SK-N-SH (cell line): ENCODE measurements at regions not wholly inside any gene's neighbourhood (a gene's known extent, or its start where the extent isn't known, plus 50 kb on each side); places are given as distances from the start of the nearest gene placed in this dataset.

Experiments
- CTCF ChIA-PET: fragments of 300-600, 350-600 bp; formaldehyde crosslinking; extraction: SDS; loops from one replicate; lab custom pipeline; 2021; lab: Yijun Ruan, JAX
- POLR2A ChIA-PET: fragments of 350-600 bp; sonication (Branson Sonifier 250); formaldehyde crosslinking; extraction: SDS; loops from one replicate; lab custom pipeline; 2020; ENCODE audit warnings: antibody characterized with exemption, inconsistent platforms; lab: Yijun Ruan, JAX
- DNase-seq: peaks from one replicate; pipeline ENCODE4 v3.0.0; 2012
- H2AFZ ChIP-seq: fragments of 200-600 bp; sonication (generic); 2 replicates; pipeline ENCODE4 v1.8.1; 2016; ENCODE audit warnings: antibody characterized with exemption, mild to moderate bottlenecking, low read depth
- H3F3A ChIP-seq: fragments of 200-600 bp; sonication (generic); replicated peaks from 2 replicates; pipeline ENCODE3; 2016; ENCODE audit warnings: antibody characterized with exemption, mild to moderate bottlenecking; ENCODE audit not compliant: insufficient read depth
- H3K27ac ChIP-seq, 2 experiments: fragments of 200-500 bp in 1 of 2; fragments of 200-600 bp in 1 of 2; sonication (Bioruptor generic) in 1 of 2; sonication (generic), shearing (Covaris generic) in 1 of 2; 2 replicates each; pipeline versions ENCODE4 v1.5.1 to v1.6.1; 2014 to 2016; ENCODE audit warnings: low read depth in 2 of 2, inconsistent platforms in 1 of 2, low read length in 1 of 2, mild to moderate bottlenecking in 1 of 2, mixed read lengths in 1 of 2
- H3K27me3 ChIP-seq: fragments of 200-600 bp; sonication (generic), shearing (Covaris generic); 2 replicates; pipeline ENCODE4 v1.6.1; 2016; ENCODE audit warnings: mixed run types; ENCODE audit not compliant: insufficient read depth
- H3K36me3 ChIP-seq, 2 experiments: fragments of 200-500 bp in 1 of 2; fragments of 200-600 bp in 1 of 2; sonication (Bioruptor generic) in 1 of 2; sonication (generic) in 1 of 2; replicated peaks in 1 of 2; 2 replicates each; pipeline versions ENCODE3 to v1.5.1; 2014 to 2016; ENCODE audit warnings: low read length in 1 of 2, mild to moderate bottlenecking in 1 of 2; ENCODE audit not compliant: insufficient read depth in 2 of 2, control insufficient read depth in 1 of 2
- H3K4me1 ChIP-seq, 2 experiments: fragments of 200-500 bp in 1 of 2; fragments of 200-600 bp in 1 of 2; sonication (Bioruptor generic) in 1 of 2; sonication (generic), shearing (Covaris generic) in 1 of 2; 2 replicates each; pipeline versions ENCODE4 v1.5.1 to v1.6.1; 2014 to 2016; ENCODE audit warnings: low read depth in 1 of 2, low read length in 1 of 2, mixed run types in 1 of 2; ENCODE audit not compliant: insufficient read depth in 2 of 2, control insufficient read depth in 1 of 2
- H3K4me2 ChIP-seq: fragments of 200-600 bp; sonication (generic), shearing (Covaris generic); 2 replicates; pipeline ENCODE4 v1.6.1; 2017; ENCODE audit warnings: mixed run types
- H3K4me3 ChIP-seq, 2 experiments: fragments of 200-500 bp in 1 of 2; fragments of 200-600 bp in 1 of 2; sonication (Bioruptor generic) in 1 of 2; sonication (generic), shearing (Covaris generic) in 1 of 2; 2 replicates each; pipeline versions ENCODE4 v1.5.1 to v1.8.1; 2014 to 2016; ENCODE audit warnings: low read depth in 2 of 2, inconsistent platforms in 1 of 2, low read length in 1 of 2, mild to moderate bottlenecking in 1 of 2, mixed read lengths in 1 of 2, moderate library complexity in 1 of 2
- H3K79me2 ChIP-seq: fragments of 200-600 bp; sonication (generic); 2 replicates; pipeline ENCODE4 v1.8.1; 2017; ENCODE audit warnings: mild to moderate bottlenecking; ENCODE audit not compliant: insufficient read depth
- H3K9ac ChIP-seq: fragments of 200-600 bp; sonication (generic); 2 replicates; pipeline ENCODE4 v1.6.1; 2017; ENCODE audit warnings: mixed run types
- H3K9me2 ChIP-seq: fragments of 200-600 bp; sonication (generic); 2 replicates; pipeline ENCODE4 v1.6.1; 2017; ENCODE audit warnings: mixed run types
- H3K9me3 ChIP-seq: fragments of 200-600 bp; sonication (generic); 2 replicates; pipeline ENCODE4 v1.6.1; 2017; ENCODE audit warnings: mixed run types, mild to moderate bottlenecking, moderate library complexity
- H4K20me1 ChIP-seq: fragments of 200-600 bp; sonication (generic); 2 replicates; pipeline ENCODE4 v1.6.1; 2017; ENCODE audit warnings: mild to moderate bottlenecking, mixed run types; ENCODE audit not compliant: insufficient read depth
- CTCF ChIP-seq: fragments of 200-600 bp; sonication (generic); IDR thresholded peaks from 2 replicates; pipeline ENCODE4 v1.6.1; 2017; ENCODE audit warnings: antibody characterized with exemption, mild to moderate bottlenecking, moderate library complexity
- GABPA ChIP-seq: IDR thresholded peaks from 2 replicates; pipeline ENCODE4 v1.4.0; 2012; ENCODE audit warnings: low read depth, mild to moderate bottlenecking
- GATA2 ChIP-seq: sonication (generic); formaldehyde crosslinking; IDR thresholded peaks from 2 replicates; pipeline ENCODE4 v1.5.0; 2020; ENCODE audit warnings: mild to moderate bottlenecking, missing genetic modification reagents
- JUND ChIP-seq: IDR thresholded peaks from 2 replicates; pipeline ENCODE4 v1.4.0; 2012
- MXI1 ChIP-seq: IDR thresholded peaks from 2 replicates; pipeline ENCODE4 v1.6.1; 2012; ENCODE audit warnings: mild to moderate bottlenecking, low read depth, low read length, improper control_type of control experiment
- POLR2AphosphoS5 ChIP-seq: IDR thresholded peaks from 2 replicates; pipeline ENCODE4 v1.6.1; 2012; ENCODE audit warnings: low read depth, low read length
- RAD21 ChIP-seq: IDR thresholded peaks from 2 replicates; pipeline ENCODE4 v1.6.1; 2012; ENCODE audit warnings: mild to moderate bottlenecking, low read length
- RCOR1 ChIP-seq: fragments of 150-350 bp; IDR thresholded peaks from 2 replicates; pipeline ENCODE4 v1.6.1; 2017; ENCODE audit warnings: antibody characterized with exemption, low read length
- TAF1 ChIP-seq: IDR thresholded peaks from 2 replicates; pipeline ENCODE4 v1.6.1; 2012; ENCODE audit warnings: low read depth, mild to moderate bottlenecking, low read length, moderate library complexity, borderline replicate concordance
- TCF12 ChIP-seq: IDR thresholded peaks from 2 replicates; pipeline ENCODE4 v1.4.0; 2012
- WGBS: methylation state at CpG from one replicate; pipeline ENCODE4 v1.1.6; 2017; ENCODE audit warnings: low lambda C conversion rate; 5-methylcytosine and 5-hydroxymethylcytosine counted together
- TF ChIP-seq, protein P1 (sequence below): fragments of 150-350 bp; IDR thresholded peaks from 2 replicates; pipeline ENCODE4 v1.6.1; 2016; ENCODE audit warnings: mild to moderate bottlenecking, low read depth, low read length

GRCh38 chr6:153729189-153729588 lies 309.9 kb upstream of the OPRM1 start:
- TF ChIP-seq GATA2 (CRISPR knock-in tag): peak; percentile 30; the same call in 1 of the 2 replicates
- TF ChIP-seq CTCF: no peak
- Histone ChIP-seq H4K20me1 (no peaks in the 10 kb centered on the region), H3K9me2 (no peaks in the 10 kb centered on the region), H2AFZ (no peak overlapping the region), H3K4me2 (no peak overlapping the region), H3K36me3 (no peaks in the 10 kb centered on the region), H3F3A (no peaks in the 10 kb centered on the region), H3K9ac (no peak overlapping the region), H3K27me3 (no peaks in the 10 kb centered on the region), H3K4me3 (no peak overlapping the region), H3K4me1 (peaks cover 0 to 3% of the 10 kb centered on the region in 2 experiments; a peak in 1 of 4 replicates), H3K79me2 (no peaks in the 10 kb centered on the region), H3K27ac (no peak overlapping the region), H3K9me3 (no peaks in the 10 kb centered on the region)
- ChIA-PET CTCF (interaction anchor here (1.5 kb wide), 1 partner anchor 312 kb away, joined by 4 read pairs; no protein-coding TSS in a partner anchor), POLR2A (no interaction called here)
- DNase-seq: no peak
- 6% methylated on average over 2 of the region's 2 CpGs for WGBS

GRCh38 chr6:153727885-153728284 lies 311.2 kb upstream of the OPRM1 start:
- no peaks in the 10 kb centered on the region for H3K36me3 ChIP-seq
- H3K27me3 ChIP-seq: no peaks in the 10 kb centered on the region
- H3K9ac ChIP-seq: no peak overlapping the region
- no peaks in the 10 kb centered on the region for H3K9me2 ChIP-seq
- H3K4me3 ChIP-seq: no peak overlapping the region
- H3K27ac ChIP-seq: peak overlapping the region in 1 of 2 experiments; percentile 66; a peak in 2 of 4 replicates
- no peaks in the 10 kb centered on the region for H3F3A ChIP-seq
- H2AFZ ChIP-seq: no peak overlapping the region
- H3K4me1 ChIP-seq: peaks cover 0 to 3% of the 10 kb centered on the region in 2 experiments; a peak in 1 of 4 replicates
- H3K79me2 ChIP-seq: no peaks in the 10 kb centered on the region
- CTCF ChIA-PET: interaction anchor here (1.5 kb wide), 1 partner anchor 313 kb away, joined by 4 read pairs; no protein-coding TSS in a partner anchor
- TF ChIP-seq RAD21 (no peak), TAF1 (no peak), MXI1 (no peak), JUND (no peak), CTCF (no peak), POLR2AphosphoS5 (no peak), GABPA (no peak), TCF12 (no peak), RCOR1 (no peak)
- TF ChIP-seq, protein P1, sequence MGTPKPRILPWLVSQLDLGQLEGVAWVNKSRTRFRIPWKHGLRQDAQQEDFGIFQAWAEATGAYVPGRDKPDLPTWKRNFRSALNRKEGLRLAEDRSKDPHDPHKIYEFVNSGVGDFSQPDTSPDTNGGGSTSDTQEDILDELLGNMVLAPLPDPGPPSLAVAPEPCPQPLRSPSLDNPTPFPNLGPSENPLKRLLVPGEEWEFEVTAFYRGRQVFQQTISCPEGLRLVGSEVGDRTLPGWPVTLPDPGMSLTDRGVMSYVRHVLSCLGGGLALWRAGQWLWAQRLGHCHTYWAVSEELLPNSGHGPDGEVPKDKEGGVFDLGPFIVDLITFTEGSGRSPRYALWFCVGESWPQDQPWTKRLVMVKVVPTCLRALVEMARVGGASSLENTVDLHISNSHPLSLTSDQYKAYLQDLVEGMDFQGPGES: no peak
- TF ChIP-seq, all 33 proteins: peak for 0
- 30% methylated on average over 1 of the region's 1 CpG for WGBS
- POLR2A ChIA-PET: no interaction called here
- Histone ChIP-seq H4K20me1 (no peaks in the 10 kb centered on the region), H3K4me2 (no peak overlapping the region), H3K9me3 (no peaks in the 10 kb centered on the region)
- DNase-seq: no peak
